ENCODE measurements at regions not wholly inside any gene's neighbourhood (a gene's known extent, or its start where the extent isn't known, plus 50 kb on each side); places are given as distances from the start of the nearest gene placed in this dataset.

DNA sequence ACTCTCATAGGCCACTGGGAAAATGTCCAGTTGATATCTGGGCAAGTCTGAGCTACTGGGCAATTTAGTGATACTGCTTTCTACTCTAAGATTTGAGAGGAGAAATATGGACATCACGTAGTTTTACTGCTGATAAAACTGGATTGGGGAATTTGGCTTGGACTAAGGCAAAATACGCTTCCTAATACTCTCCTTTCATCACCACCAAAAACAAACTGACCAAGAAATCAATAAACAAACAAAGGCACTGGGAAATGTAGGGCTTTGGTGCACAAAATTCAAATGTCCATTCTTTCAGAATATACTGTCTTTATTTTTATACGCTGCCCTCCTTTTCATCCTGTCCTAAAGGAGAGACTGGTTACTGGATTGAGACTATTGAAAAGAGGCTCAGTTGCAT, 145.1 kb upstream of the SP8 start:
- TF ChIP-seq POLR2AphosphoS5 (IDR thresholded peaks at IDR 0.05) (no peak), POLR2A (IDR thresholded peaks at IDR 0.05) (no peak)
- TF ChIP-seq, protein P1, sequence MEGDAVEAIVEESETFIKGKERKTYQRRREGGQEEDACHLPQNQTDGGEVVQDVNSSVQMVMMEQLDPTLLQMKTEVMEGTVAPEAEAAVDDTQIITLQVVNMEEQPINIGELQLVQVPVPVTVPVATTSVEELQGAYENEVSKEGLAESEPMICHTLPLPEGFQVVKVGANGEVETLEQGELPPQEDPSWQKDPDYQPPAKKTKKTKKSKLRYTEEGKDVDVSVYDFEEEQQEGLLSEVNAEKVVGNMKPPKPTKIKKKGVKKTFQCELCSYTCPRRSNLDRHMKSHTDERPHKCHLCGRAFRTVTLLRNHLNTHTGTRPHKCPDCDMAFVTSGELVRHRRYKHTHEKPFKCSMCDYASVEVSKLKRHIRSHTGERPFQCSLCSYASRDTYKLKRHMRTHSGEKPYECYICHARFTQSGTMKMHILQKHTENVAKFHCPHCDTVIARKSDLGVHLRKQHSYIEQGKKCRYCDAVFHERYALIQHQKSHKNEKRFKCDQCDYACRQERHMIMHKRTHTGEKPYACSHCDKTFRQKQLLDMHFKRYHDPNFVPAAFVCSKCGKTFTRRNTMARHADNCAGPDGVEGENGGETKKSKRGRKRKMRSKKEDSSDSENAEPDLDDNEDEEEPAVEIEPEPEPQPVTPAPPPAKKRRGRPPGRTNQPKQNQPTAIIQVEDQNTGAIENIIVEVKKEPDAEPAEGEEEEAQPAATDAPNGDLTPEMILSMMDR (IDR thresholded peaks at IDR 0.05) = no peak
